Dendritic cell treated with granulocyte-macrophage colony-stimulating factor and Interleukin-4, amounts not matched to agents 40 ng/mL and 50 ng/mL, for 4 days (primary cell): ENCODE measurements at regions not wholly inside any gene's neighbourhood (a gene's known extent, or its start where the extent isn't known, plus 50 kb on each side); places are given as distances from the start of the nearest gene placed in this dataset.
"Not testable (repeated sequence)": the region's sequence is repeated elsewhere in the genome, so short reads cannot be mapped to it uniquely, and the experiment has no call there.

Experiments
- H3K27ac Mint-ChIP-seq: one replicate; pipeline ENCODE4 v1.8.0; 2022; ENCODE audit warnings: mild to moderate bottlenecking, mixed read lengths
- H3K27me3 Mint-ChIP-seq: one replicate; pipeline ENCODE4 v1.8.0; 2022; ENCODE audit warnings: mild to moderate bottlenecking, mixed read lengths
- H3K36me3 Mint-ChIP-seq: one replicate; pipeline ENCODE4 v1.8.0; 2022; ENCODE audit warnings: low read depth, mixed read lengths
- H3K4me1 Mint-ChIP-seq: one replicate; pipeline ENCODE4 v1.8.0; 2022; ENCODE audit warnings: low read depth, mixed read lengths
- H3K4me3 Mint-ChIP-seq: one replicate; pipeline ENCODE4 v1.8.0; 2022; ENCODE audit warnings: mild to moderate bottlenecking, moderate library complexity, mixed read lengths
- H3K9me3 Mint-ChIP-seq: one replicate; pipeline ENCODE4 v1.8.0; 2022; ENCODE audit warnings: mixed read lengths
- intact Hi-C: fragments of 100-400 bp; cut with micrococcal nuclease; formaldehyde crosslinking; loops from one replicate; pipeline ENCODE4 v1.15.0; 2022

DNA sequence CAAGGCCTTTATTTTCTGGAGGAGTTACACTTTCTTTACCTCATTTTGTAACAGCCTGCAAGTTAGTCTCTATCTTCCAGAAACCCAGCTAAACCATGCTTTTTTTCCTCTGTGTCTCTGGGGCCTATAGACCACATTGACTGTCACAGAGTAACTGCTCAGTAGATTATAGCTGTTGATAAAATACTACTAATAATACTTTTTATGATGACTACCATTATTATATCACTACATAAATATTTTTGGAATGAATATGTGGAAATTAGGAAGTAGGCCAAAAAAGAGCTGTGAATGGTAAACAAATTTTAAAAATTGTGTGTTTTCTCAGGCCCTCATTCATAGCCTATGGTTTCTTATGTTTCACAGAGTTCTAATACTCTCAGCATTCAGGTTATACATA lies 233.1 kb upstream of the USP24 start:
- peaks cover 2% of the 10 kb centered on the region for H3K27me3 Mint-ChIP-seq
- no peak overlapping the region for H3K4me3 Mint-ChIP-seq
- H3K27ac Mint-ChIP-seq = no peak overlapping the region
- H3K9me3 Mint-ChIP-seq = no peaks in the 10 kb centered on the region
- no peaks in the 10 kb centered on the region for H3K4me1 Mint-ChIP-seq
- H3K36me3 Mint-ChIP-seq = no peaks in the 10 kb centered on the region
- intact Hi-C loops = no loop called here

DNA sequence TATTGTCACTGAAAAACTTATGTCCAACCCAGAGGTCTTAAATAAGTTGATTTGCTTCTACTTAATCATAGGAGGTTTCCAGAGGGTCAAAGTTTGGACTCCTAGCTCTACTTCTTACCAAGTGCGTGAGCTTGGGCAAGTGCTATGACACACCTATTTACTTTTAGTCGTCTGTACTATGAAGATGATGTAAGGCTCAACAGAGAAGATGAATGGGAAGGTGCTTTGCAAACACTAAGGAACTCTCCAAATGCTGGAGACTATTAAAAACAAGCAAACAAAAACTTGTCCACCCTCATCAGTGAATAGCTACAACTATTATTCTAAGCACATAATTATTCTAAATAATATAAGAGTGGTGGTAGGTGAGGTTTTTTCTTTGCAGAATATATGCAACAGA lies 232.3 kb upstream of the USP24 start:
- Mint-ChIP-seq H3K4me3 (no peak overlapping the region), H3K27me3 (peaks cover 2% of the 10 kb centered on the region), H3K9me3 (no peaks in the 10 kb centered on the region), H3K4me1 (no peaks in the 10 kb centered on the region), H3K36me3 (no peaks in the 10 kb centered on the region), H3K27ac (no peak overlapping the region)
- intact Hi-C loops = no loop called here

- H3K27ac Mint-ChIP-seq = no peak overlapping the region
- no peaks in the 10 kb centered on the region for H3K4me1 Mint-ChIP-seq
- H3K4me3 Mint-ChIP-seq = no peak overlapping the region
Measured at GRCh38 chr1:55446351-55446750, 231.2 kb upstream of the USP24 start.

DNA sequence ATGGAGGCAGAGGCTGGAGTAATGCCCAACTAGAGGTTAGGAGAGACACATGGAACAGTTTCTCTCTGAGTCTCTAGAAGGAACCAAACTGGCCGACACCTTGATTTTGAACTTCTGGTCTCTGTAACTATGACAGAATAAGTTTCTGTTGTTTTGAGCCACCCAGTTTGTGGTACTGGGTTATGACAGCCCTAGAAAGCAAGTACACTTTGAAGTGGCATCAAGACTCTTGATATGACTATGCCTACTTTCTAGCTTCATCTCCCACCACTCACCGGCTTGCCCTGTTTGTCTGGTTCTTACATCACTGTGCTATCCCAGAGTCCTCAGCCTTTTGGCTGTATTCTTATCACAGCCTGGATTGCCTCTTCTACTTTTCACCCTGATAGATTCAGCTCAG lies 230.3 kb upstream of the USP24 start:
- H3K27me3 Mint-ChIP-seq = peaks cover 2% of the 10 kb centered on the region
- intact Hi-C loops = no loop called here
- no peaks in the 10 kb centered on the region for H3K4me1 Mint-ChIP-seq
- H3K4me3 Mint-ChIP-seq = no peak overlapping the region
- H3K36me3 Mint-ChIP-seq = no peaks in the 10 kb centered on the region
- no peaks in the 10 kb centered on the region for H3K9me3 Mint-ChIP-seq
- H3K27ac Mint-ChIP-seq = no peak overlapping the region

More at GRCh38 chr1:55446351-55446750, 231.2 kb upstream of the USP24 start:
- Mint-ChIP-seq H3K36me3 (no peaks in the 10 kb centered on the region), H3K27me3 (peaks cover 2% of the 10 kb centered on the region), H3K9me3 (no peaks in the 10 kb centered on the region)
- intact Hi-C loops = no loop called here

DNA sequence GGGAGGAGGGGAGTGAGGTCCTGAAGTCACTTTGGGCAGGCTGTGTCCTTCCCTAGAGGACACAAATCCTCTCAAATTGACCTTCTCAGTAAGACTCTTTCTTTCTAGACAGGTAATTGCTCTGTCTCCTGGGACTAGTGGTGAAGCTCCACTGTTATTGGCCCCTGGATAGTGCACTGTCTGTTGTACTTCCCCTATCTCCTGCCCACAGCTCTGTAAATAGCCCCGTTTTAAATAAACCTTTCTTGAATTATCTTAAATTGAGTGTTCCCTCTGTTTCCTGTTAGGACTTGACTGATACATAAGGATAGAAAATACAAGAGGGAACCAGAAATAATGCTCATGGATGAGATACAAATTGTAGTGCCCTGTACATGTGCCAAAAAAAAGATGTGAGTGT lies 229.5 kb upstream of the USP24 start:
- no peak overlapping the region for H3K4me3 Mint-ChIP-seq
- intact Hi-C loops = no loop called here
- no peaks in the 10 kb centered on the region for H3K36me3 Mint-ChIP-seq
- no peaks in the 10 kb centered on the region for H3K4me1 Mint-ChIP-seq
- no peak overlapping the region for H3K27ac Mint-ChIP-seq
- no peaks in the 10 kb centered on the region for H3K9me3 Mint-ChIP-seq
- H3K27me3 Mint-ChIP-seq = peaks cover 2% of the 10 kb centered on the region

DNA sequence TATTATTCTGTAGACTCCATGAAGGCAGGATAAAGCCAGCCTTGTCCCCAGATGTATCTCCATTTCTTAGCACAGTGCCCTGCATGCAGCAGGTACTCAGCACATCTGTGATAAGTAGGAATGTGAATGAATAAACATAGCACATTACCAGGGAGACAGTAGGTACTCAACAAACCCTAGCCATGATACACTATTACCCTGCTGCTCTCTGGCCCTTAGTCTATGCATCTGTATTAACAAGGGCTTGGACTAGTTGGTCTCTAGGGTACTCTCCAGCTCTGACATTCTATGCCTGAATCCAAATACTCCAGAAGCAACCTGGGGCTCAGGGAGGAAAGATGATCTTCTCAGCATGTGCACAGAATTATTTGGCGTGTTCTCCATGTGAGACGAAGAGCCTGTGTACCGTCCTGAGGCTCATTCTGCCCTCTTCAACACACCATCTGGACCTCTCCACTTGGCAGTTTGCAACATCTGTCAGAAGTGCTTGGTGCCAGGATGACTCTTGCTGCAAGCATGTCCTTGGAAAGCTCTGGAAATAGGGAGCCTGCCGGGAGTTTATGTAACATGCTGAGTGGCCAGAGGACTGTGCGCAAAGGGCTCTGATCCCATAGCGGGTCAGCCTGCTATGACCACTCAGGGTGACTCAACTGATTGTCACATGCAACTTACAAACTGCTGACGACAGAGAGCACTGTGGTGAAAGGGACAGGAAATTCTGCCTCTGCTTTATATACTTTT lies 228.2 kb upstream of the USP24 start:
- Mint-ChIP-seq H3K4me3 (no peak overlapping the region), H3K9me3 (no peaks in the 10 kb centered on the region), H3K27me3 (peaks cover 3% of the 10 kb centered on the region), H3K4me1 (no peaks in the 10 kb centered on the region), H3K27ac (peak overlapping the region; percentile 30), H3K36me3 (no peaks in the 10 kb centered on the region)
- intact Hi-C loops = no loop called here

- Mint-ChIP-seq H3K27ac (no peak overlapping the region), H3K36me3 (no peaks in the 10 kb centered on the region), H3K4me1 (no peaks in the 10 kb centered on the region), H3K9me3 (no peaks in the 10 kb centered on the region), H3K4me3 (no peak overlapping the region), H3K27me3 (peaks cover 3% of the 10 kb centered on the region)
- intact Hi-C loops = no loop called here
Measured at GRCh38 chr1:55441489-55441888, 226.3 kb upstream of the USP24 start.

DNA sequence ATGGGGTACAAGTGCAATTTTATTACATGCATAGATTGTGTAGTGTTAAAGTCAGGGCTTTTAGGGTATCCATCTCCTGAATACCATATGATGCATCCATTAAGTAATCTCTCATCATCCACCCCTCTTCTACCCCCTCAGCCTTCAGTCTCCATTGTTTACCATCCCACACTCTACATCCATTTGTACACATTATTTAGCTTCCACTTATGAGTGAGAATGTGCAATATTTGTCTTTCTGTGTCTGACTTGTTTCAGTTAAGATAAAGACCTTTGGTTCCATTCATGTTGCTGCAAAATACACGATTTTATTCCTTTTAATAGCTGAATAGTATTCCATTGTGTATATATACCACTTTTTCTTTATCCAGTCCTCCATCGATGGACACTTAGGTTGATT lies 222.5 kb upstream of the USP24 start:
- intact Hi-C loops = no loop called here

DNA sequence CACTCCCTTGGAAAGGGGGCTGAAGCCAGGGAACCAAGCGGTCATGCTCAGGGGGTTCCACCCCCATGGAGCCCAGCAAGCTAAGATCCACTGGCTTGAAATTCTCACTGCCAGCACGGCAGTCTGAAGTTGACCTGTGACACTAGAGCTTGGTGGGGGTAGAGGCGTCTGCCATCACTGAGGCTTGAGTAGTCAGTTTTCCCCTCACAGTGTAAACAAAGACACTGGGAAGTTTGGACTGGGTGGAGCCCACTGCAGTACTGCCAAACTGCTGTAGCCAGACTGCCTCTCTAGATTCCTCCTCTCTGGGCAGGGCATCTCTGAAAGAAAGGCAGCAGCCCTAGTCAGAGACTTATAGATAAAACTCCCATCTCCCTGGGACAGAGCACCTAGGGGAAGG lies 215.6 kb upstream of the USP24 start:
- not testable (repeated sequence) for H3K4me3 Mint-ChIP-seq

More for the DNA sequence above, 222.5 kb upstream of the USP24 start:
- no peaks in the 10 kb centered on the region for H3K4me1 Mint-ChIP-seq
- H3K36me3 Mint-ChIP-seq = no peaks in the 10 kb centered on the region
- no peak overlapping the region for H3K27ac Mint-ChIP-seq
- no peaks in the 10 kb centered on the region for H3K9me3 Mint-ChIP-seq
- peaks cover 3% of the 10 kb centered on the region for H3K27me3 Mint-ChIP-seq
- no peak overlapping the region for H3K4me3 Mint-ChIP-seq

GRCh38 chr1:55430206-55430605 lies 215.0 kb upstream of the USP24 start:
- H3K4me1 Mint-ChIP-seq, H3K36me3 Mint-ChIP-seq, H3K27me3 Mint-ChIP-seq, H3K4me3 Mint-ChIP-seq, H3K9me3 Mint-ChIP-seq, intact Hi-C loops, H3K27ac Mint-ChIP-seq: not testable (repeated sequence)

More for the DNA sequence above, 215.6 kb upstream of the USP24 start:
- H3K36me3 Mint-ChIP-seq, H3K4me1 Mint-ChIP-seq, H3K9me3 Mint-ChIP-seq, H3K27ac Mint-ChIP-seq, intact Hi-C loops, H3K27me3 Mint-ChIP-seq: not testable (repeated sequence)

DNA sequence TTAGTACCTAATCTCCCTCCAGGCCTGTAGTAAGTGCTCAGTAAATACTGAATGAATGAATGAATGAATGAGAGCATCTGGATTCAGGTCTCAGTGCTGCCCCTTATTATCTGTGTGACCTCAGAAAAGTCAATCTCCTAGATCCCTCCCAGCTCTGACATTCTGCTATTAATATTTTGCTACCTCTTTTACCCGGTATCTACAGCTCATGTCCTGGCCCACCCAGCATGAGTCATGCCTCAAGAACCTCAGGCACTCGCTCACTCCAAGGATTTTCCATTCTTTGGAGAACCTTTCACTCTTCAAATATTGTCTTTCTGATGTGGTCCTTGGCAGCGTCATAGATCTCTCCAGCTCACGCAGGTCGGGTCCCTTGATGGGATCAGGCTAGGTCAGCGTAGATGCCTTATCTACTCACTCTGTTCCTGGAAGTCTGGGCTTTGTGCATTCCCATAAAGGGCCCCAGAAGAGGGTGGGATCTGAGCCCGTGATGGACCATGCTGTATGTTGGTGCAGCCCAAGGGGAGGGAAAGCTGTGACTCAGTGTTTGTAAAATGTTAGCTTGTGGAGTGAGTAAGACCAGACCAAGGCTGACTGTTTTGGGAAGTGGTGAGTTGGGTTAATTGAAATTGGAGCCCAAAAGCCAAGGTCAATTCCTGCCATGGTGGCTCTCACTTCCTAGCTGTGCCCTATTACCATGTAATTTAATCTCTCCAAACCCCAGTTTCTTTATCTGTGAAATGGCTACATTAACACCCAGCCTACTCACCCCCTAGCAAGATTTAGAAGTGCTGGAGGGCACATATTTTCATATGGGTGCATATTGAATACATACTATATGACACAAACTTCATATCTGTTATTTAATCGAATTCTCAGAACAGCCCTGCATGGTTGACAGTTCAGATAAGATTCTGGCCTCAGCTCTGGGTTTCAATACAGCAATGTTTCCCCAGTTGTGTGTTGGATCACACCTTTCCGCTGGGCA lies 214.1 kb upstream of the USP24 start:
- no peaks in the 10 kb centered on the region for H3K4me1 Mint-ChIP-seq
- peaks cover 6% of the 10 kb centered on the region for H3K27me3 Mint-ChIP-seq
- no peaks in the 10 kb centered on the region for H3K9me3 Mint-ChIP-seq
- intact Hi-C loops = no loop called here
- H3K36me3 Mint-ChIP-seq = no peaks in the 10 kb centered on the region
- no peak overlapping the region for H3K27ac Mint-ChIP-seq
- no peak overlapping the region for H3K4me3 Mint-ChIP-seq

DNA sequence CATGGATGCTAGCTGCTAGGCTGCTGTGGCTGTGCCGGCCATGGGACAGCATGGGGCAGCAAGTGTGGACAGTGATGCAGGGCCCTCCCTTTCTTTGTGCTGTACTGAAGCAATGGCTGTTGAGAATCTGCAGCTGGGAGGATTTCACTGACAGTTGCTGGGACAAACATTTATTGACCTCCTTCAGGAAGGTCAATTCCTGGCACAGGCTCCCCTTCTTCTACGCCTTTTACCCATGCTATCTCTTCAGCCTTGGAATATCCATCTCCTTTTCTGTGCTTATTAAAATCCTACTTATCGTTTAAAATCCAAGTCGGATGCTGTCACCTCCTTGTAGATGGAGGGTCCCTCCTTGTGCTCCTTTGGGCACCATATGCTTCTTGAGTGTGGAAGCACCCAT lies 213.1 kb upstream of the USP24 start:
- Mint-ChIP-seq H3K4me3 (no peak overlapping the region), H3K36me3 (no peaks in the 10 kb centered on the region), H3K4me1 (no peaks in the 10 kb centered on the region), H3K27ac (no peak overlapping the region), H3K9me3 (no peaks in the 10 kb centered on the region), H3K27me3 (peaks cover 4% of the 10 kb centered on the region)
- intact Hi-C loops = no loop called here

- Mint-ChIP-seq H3K27ac (no peak overlapping the region), H3K9me3 (no peaks in the 10 kb centered on the region), H3K36me3 (no peaks in the 10 kb centered on the region), H3K4me3 (no peak overlapping the region), H3K27me3 (peaks cover 4% of the 10 kb centered on the region), H3K4me1 (no peaks in the 10 kb centered on the region)
- intact Hi-C loops = no loop called here
Measured at GRCh38 chr1:55427606-55428005, 212.4 kb upstream of the USP24 start.

DNA sequence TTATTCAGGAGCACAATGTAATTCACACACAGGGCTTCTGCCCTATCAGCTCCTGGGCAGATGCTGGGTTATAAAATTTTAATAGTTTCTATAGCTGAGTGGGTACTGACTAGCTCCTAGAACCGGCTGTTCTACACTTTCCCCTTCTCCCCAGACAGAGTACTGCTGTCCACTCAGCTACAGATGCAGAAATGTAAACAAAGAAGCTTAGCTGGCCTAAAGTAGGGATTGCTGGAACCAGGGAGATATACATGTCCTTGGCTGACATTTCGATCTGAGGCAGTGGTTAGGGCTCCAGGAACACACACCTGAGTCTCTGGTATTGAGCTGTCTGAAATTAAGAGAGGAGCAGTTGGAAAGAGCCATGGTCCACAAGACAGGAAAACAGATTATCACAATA lies 211.5 kb upstream of the USP24 start:
- peaks cover 4% of the 10 kb centered on the region for H3K27me3 Mint-ChIP-seq
- no peaks in the 10 kb centered on the region for H3K4me1 Mint-ChIP-seq
- intact Hi-C loops = no loop called here
- no peaks in the 10 kb centered on the region for H3K36me3 Mint-ChIP-seq
- H3K4me3 Mint-ChIP-seq = no peak overlapping the region
- H3K9me3 Mint-ChIP-seq = no peaks in the 10 kb centered on the region
- no peak overlapping the region for H3K27ac Mint-ChIP-seq
